Gastroesophageal sphincter (tissue), 3 donors: ENCODE measurements at regions not wholly inside any gene's neighbourhood (a gene's known extent, or its start where the extent isn't known, plus 50 kb on each side); places are given as distances from the start of the nearest gene placed in this dataset.

Source experiments
- CTCF ChIP-seq, 4 experiments: fragments of 200-600 bp in 2 of 4; fragments of 450-650 bp in 2 of 4; sonication (generic) in 1 of 4; IDR thresholded peaks; one replicate each; pipeline ENCODE4 v1.5.1; 2017 to 2019; ENCODE audit warnings: antibody characterized with exemption in 4 of 4, mild to moderate bottlenecking in 2 of 4, moderate library complexity in 2 of 4
- POLR2AphosphoS5 ChIP-seq: sonication (generic); formaldehyde crosslinking; IDR thresholded peaks from one replicate; pipeline ENCODE4 v1.6.1; 2017; ENCODE audit warnings: antibody characterized with exemption

- TF ChIP-seq CTCF (IDR thresholded peaks at IDR 0.05) = no peak
- TF ChIP-seq POLR2AphosphoS5 = no peak
Measured at GRCh38 chr12:4086481-4086880, 187.1 kb upstream of the CCND2 start.
